Natural killer cell treated with Interleukin-12 subunit alpha and Interleukin-12 subunit beta and Interleukin-15 and Interleukin-18, amount 100 ng/mL, for 72 hours (primary cell): ENCODE measurements at regions not wholly inside any gene's neighbourhood (a gene's known extent, or its start where the extent isn't known, plus 50 kb on each side); places are given as distances from the start of the nearest gene placed in this dataset.

Experiments used
- ATAC-seq, 2 donors: fragments of 150-1000 bp; cut with Tn5 transposase in 1 of 2; sonication (Bioruptor Pico), chemical (Tn5 transposase) in 1 of 2; 2 replicates each; pipeline ENCODE4 v1.10.0; 2021
- DNase-seq: peaks from one replicate; pipeline ENCODE4 v3.0.0; 2022; ENCODE audit warnings: low spot score
- H3K27ac Mint-ChIP-seq, 2 donors: 1 replicate in 1 of 2; 2 replicates in 1 of 2; pipeline ENCODE4 v1.8.0; 2022; ENCODE audit warnings: mixed read lengths in 2 of 2, mild to moderate bottlenecking in 1 of 2, moderate library complexity in 1 of 2
- H3K27me3 Mint-ChIP-seq, 2 donors: 1 replicate in 1 of 2; 2 replicates in 1 of 2; pipeline ENCODE4 v1.8.0; 2022; ENCODE audit warnings: mixed read lengths in 2 of 2
- H3K36me3 Mint-ChIP-seq: one replicate; pipeline ENCODE4 v1.8.0; 2022; ENCODE audit warnings: mixed read lengths
- H3K4me1 Mint-ChIP-seq, 2 donors: 1 replicate in 1 of 2; 2 replicates in 1 of 2; pipeline ENCODE4 v1.8.0; 2022; ENCODE audit warnings: low read depth in 2 of 2, mixed read lengths in 2 of 2, mild to moderate bottlenecking in 1 of 2
- H3K4me3 Mint-ChIP-seq: one replicate; pipeline ENCODE4 v1.8.0; 2022; ENCODE audit warnings: mixed read lengths
- H3K9me3 Mint-ChIP-seq: 2 replicates; pipeline ENCODE4 v1.8.0; 2022; ENCODE audit warnings: mixed read lengths

GRCh38 chr21:27429710-27430341, 462.9 kb upstream of the ADAMTS5 start:
- ATAC-seq = no peak

GRCh38 chr21:27426196-27426595, 459.3 kb upstream of the ADAMTS5 start:
- Mint-ChIP-seq H3K4me1 (no peaks in the 10 kb centered on the region), H3K4me3 (no peak overlapping the region), H3K27me3 (no peaks in the 10 kb centered on the region), H3K27ac (no peak overlapping the region), H3K36me3 (no peaks in the 10 kb centered on the region), H3K9me3 (peaks cover 16% of the 10 kb centered on the region)
- DNase-seq (no peak), ATAC-seq (no peak)

More at GRCh38 chr21:27429710-27430341, 462.9 kb upstream of the ADAMTS5 start:
- H3K27me3 Mint-ChIP-seq = no peaks in the 10 kb centered on the region
- H3K9me3 Mint-ChIP-seq = peaks cover 11% of the 10 kb centered on the region
- peaks cover under 1% of the 10 kb centered on the region for H3K36me3 Mint-ChIP-seq
- H3K4me1 Mint-ChIP-seq = no peaks in the 10 kb centered on the region
- H3K27ac Mint-ChIP-seq = no peak overlapping the region
- DNase-seq = no peak
- no peak overlapping the region for H3K4me3 Mint-ChIP-seq

- Mint-ChIP-seq H3K36me3 (no peaks in the 10 kb centered on the region), H3K4me3 (no peak overlapping the region), H3K27me3 (no peaks in the 10 kb centered on the region), H3K9me3 (peaks cover 11% of the 10 kb centered on the region), H3K4me1 (no peaks in the 10 kb centered on the region), H3K27ac (no peak overlapping the region)
- no peak for DNase-seq
- ATAC-seq = no peak
Observed at GRCh38 chr21:27425574-27425973, 458.7 kb upstream of the ADAMTS5 start.

GRCh38 chr21:27425172-27425571, 458.3 kb upstream of the ADAMTS5 start:
- ATAC-seq = no peak
- no peaks in the 10 kb centered on the region for H3K36me3 Mint-ChIP-seq
- no peak for DNase-seq
- no peak overlapping the region for H3K4me3 Mint-ChIP-seq
- no peaks in the 10 kb centered on the region for H3K4me1 Mint-ChIP-seq
- peaks cover 11% of the 10 kb centered on the region for H3K9me3 Mint-ChIP-seq
- no peak overlapping the region for H3K27ac Mint-ChIP-seq
- no peaks in the 10 kb centered on the region for H3K27me3 Mint-ChIP-seq

- Mint-ChIP-seq H3K9me3 (peaks cover 11% of the 10 kb centered on the region), H3K36me3 (no peaks in the 10 kb centered on the region), H3K4me3 (no peak overlapping the region), H3K27me3 (no peaks in the 10 kb centered on the region), H3K27ac (no peak overlapping the region), H3K4me1 (no peaks in the 10 kb centered on the region)
- ATAC-seq (no peak), DNase-seq (no peak)
Observed at GRCh38 chr21:27424601-27425000, 457.7 kb upstream of the ADAMTS5 start.

- DNase-seq (no peak), ATAC-seq (no peak)
- Mint-ChIP-seq H3K27me3 (no peaks in the 10 kb centered on the region), H3K9me3 (peaks cover 12% of the 10 kb centered on the region), H3K27ac (no peak overlapping the region), H3K36me3 (no peaks in the 10 kb centered on the region), H3K4me3 (no peak overlapping the region), H3K4me1 (no peaks in the 10 kb centered on the region)
Observed at GRCh38 chr21:27423906-27424595, 457.2 kb upstream of the ADAMTS5 start.

GRCh38 chr21:27423038-27423437, 456.1 kb upstream of the ADAMTS5 start:
- DNase-seq (no peak), ATAC-seq (no peak)
- peaks cover 13% of the 10 kb centered on the region for H3K9me3 Mint-ChIP-seq
- no peaks in the 10 kb centered on the region for H3K4me1 Mint-ChIP-seq
- H3K27me3 Mint-ChIP-seq = no peaks in the 10 kb centered on the region
- H3K36me3 Mint-ChIP-seq = no peaks in the 10 kb centered on the region
- H3K27ac Mint-ChIP-seq = no peak overlapping the region
- no peak overlapping the region for H3K4me3 Mint-ChIP-seq

- no peak for DNase-seq
- Mint-ChIP-seq H3K36me3 (no peaks in the 10 kb centered on the region), H3K4me1 (no peaks in the 10 kb centered on the region), H3K27ac (no peak overlapping the region), H3K4me3 (no peak overlapping the region), H3K27me3 (no peaks in the 10 kb centered on the region), H3K9me3 (peaks cover 13% of the 10 kb centered on the region)
- ATAC-seq = no peak
Observed at GRCh38 chr21:27422435-27422834, 455.5 kb upstream of the ADAMTS5 start.

- H3K4me1 Mint-ChIP-seq = no peaks in the 10 kb centered on the region
- H3K9me3 Mint-ChIP-seq = peaks cover 13% of the 10 kb centered on the region
- no peak overlapping the region for H3K27ac Mint-ChIP-seq
- ATAC-seq (no peak), DNase-seq (no peak)
- H3K27me3 Mint-ChIP-seq = no peaks in the 10 kb centered on the region
- no peaks in the 10 kb centered on the region for H3K36me3 Mint-ChIP-seq
- H3K4me3 Mint-ChIP-seq = no peak overlapping the region
Observed at GRCh38 chr21:27421654-27422053, 454.8 kb upstream of the ADAMTS5 start.

- Mint-ChIP-seq H3K27me3 (no peaks in the 10 kb centered on the region), H3K9me3 (peaks cover 13% of the 10 kb centered on the region), H3K4me3 (no peak overlapping the region), H3K4me1 (no peaks in the 10 kb centered on the region), H3K27ac (no peak overlapping the region), H3K36me3 (no peaks in the 10 kb centered on the region)
- DNase-seq (no peak), ATAC-seq (no peak)
Observed at GRCh38 chr21:27419153-27419552, 452.3 kb upstream of the ADAMTS5 start.

- H3K4me1 Mint-ChIP-seq = no peaks in the 10 kb centered on the region
- no peak overlapping the region for H3K4me3 Mint-ChIP-seq
- no peaks in the 10 kb centered on the region for H3K27me3 Mint-ChIP-seq
- peaks cover 9% of the 10 kb centered on the region for H3K9me3 Mint-ChIP-seq
- no peaks in the 10 kb centered on the region for H3K36me3 Mint-ChIP-seq
- H3K27ac Mint-ChIP-seq = no peak overlapping the region
- ATAC-seq (no peak), DNase-seq (no peak)
Observed at GRCh38 chr21:27418346-27418745, 451.5 kb upstream of the ADAMTS5 start.

GRCh38 chr21:27412530-27412929, 445.6 kb upstream of the ADAMTS5 start:
- Mint-ChIP-seq H3K9me3 (peaks cover 8% of the 10 kb centered on the region), H3K27me3 (no peaks in the 10 kb centered on the region), H3K36me3 (no peaks in the 10 kb centered on the region), H3K4me3 (no peak overlapping the region), H3K4me1 (no peaks in the 10 kb centered on the region), H3K27ac (no peak overlapping the region)
- DNase-seq (no peak), ATAC-seq (no peak)

- Mint-ChIP-seq H3K27ac (no peak overlapping the region), H3K27me3 (no peaks in the 10 kb centered on the region), H3K9me3 (peaks cover 13% of the 10 kb centered on the region), H3K4me3 (no peak overlapping the region), H3K36me3 (no peaks in the 10 kb centered on the region), H3K4me1 (no peaks in the 10 kb centered on the region)
- no peak for DNase-seq
- ATAC-seq = no peak
Observed at GRCh38 chr21:27408826-27409225, 441.9 kb upstream of the ADAMTS5 start.

- DNase-seq (no peak), ATAC-seq (no peak)
- Mint-ChIP-seq H3K4me3 (no peak overlapping the region), H3K36me3 (no peaks in the 10 kb centered on the region), H3K27ac (no peak overlapping the region), H3K27me3 (no peaks in the 10 kb centered on the region), H3K9me3 (peaks cover 16% of the 10 kb centered on the region), H3K4me1 (no peaks in the 10 kb centered on the region)
Observed at GRCh38 chr21:27407271-27407670, 440.4 kb upstream of the ADAMTS5 start.
